DND-41 (cell line): ENCODE measurements at regions not wholly inside any gene's neighbourhood (a gene's known extent, or its start where the extent isn't known, plus 50 kb on each side); places are given as distances from the start of the nearest gene placed in this dataset.

Experiments used
- CTCF ChIP-seq: IDR thresholded peaks from 2 replicates; pipeline ENCODE4 v1.5.1; 2012; ENCODE audit warnings: borderline replicate concordance, low read length, moderate library complexity, mild to moderate bottlenecking; ENCODE audit not compliant: poor library complexity, severe bottlenecking; ENCODE audit errors: extremely low read depth
- EZH2 ChIP-seq: IDR thresholded peaks from 3 replicates; pipeline ENCODE4 v1.6.1; 2012; ENCODE audit warnings: borderline replicate concordance, low read depth, mild to moderate bottlenecking, moderate library complexity, low read length, inconsistent platforms; ENCODE audit not compliant: severe bottlenecking

- TF ChIP-seq EZH2 (no peak), CTCF (no peak)
Observed at GRCh38 chr1:62997884-62998283, 214.0 kb downstream of the ATG4C start.
